ENCODE measurements at regions not wholly inside any gene's neighbourhood (a gene's known extent, or its start where the extent isn't known, plus 50 kb on each side); places are given as distances from the start of the nearest gene placed in this dataset.

DNA sequence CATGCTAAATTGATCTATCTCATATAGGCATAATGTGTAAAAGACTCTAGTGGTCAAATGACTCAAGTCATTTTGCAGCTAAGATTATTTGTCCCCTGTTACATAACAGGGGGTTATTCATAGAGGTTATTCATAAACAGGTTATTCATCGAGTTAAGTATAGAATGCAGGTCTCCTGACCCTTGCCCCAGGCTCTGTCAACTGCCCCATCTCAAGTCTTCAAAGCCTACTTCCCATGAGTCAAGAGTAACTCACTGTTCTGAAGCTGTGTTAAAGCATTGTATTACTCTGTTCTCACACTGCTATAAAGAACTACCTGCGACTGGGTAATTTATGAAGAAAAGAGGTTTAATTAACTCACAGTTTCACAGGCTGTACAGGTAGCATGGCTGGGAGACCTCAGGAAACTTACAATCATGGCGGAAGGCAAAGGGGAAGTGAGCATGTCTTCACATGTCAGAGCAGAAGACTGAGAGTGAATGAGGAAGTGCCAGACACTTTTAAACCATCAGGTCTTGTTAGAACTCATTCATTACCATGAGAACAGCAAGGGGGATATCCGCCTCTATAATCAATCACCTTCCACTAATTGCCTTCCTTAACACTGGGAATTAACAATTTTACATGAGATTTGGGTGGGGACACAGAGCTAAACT is 226.2 kb upstream of the BLID start:
- no peak overlapping the region for H3K27ac ChIP-seq (ENCODE audit: low read depth, low read length)
- no CpG with 5 or more reads among the region's 4 CpGs for whole genome bisulfite sequencing (ENCODE audit: extremely low coverage, insufficient coverage, low lambda C conversion rate)
- no peak overlapping the region for H2BK15ac ChIP-seq (replicated peaks; ENCODE audit: low read depth)
- H3K23ac ChIP-seq (ENCODE audit: low read length), result no peak overlapping the region
- H2BK5ac ChIP-seq (ENCODE audit: low read length), result no peak overlapping the region
- no peaks in the 10 kb centered on the region for H3K27me3 ChIP-seq (ENCODE audit: insufficient read depth, low read length, poor library complexity)
- no peaks in the 10 kb centered on the region for H3K79me1 ChIP-seq (ENCODE audit: low read length)
- no peak for DNase-seq
- no peak overlapping the region for H4K5ac ChIP-seq (ENCODE audit: low read length)
- H3K4me3 ChIP-seq (ENCODE audit: low read length), result no peak overlapping the region
- no peaks in the 10 kb centered on the region for H3K36me3 ChIP-seq (ENCODE audit: control insufficient read depth, insufficient read depth, low read length)
- no peak overlapping the region for H3K18ac ChIP-seq (ENCODE audit: low read length)
- H4K8ac ChIP-seq (ENCODE audit: low read depth, low read length), result no peak overlapping the region
- H3K9ac ChIP-seq (ENCODE audit: low read length), result no peak overlapping the region
- H3K56ac ChIP-seq (ENCODE audit: low read length), result no peak overlapping the region
- no peak overlapping the region for H2BK120ac ChIP-seq (ENCODE audit: low read depth, low read length)
- no peak overlapping the region for H3K4me2 ChIP-seq (ENCODE audit: low read length)
- no peak overlapping the region for H2AK5ac ChIP-seq (ENCODE audit: low read length)
- no peak overlapping the region for H3K4ac ChIP-seq (ENCODE audit: low read depth, low read length)
- H3K79me2 ChIP-seq (ENCODE audit: control insufficient read depth, insufficient read depth, low read length), result no peaks in the 10 kb centered on the region
- no peaks in the 10 kb centered on the region for H3K4me1 ChIP-seq (ENCODE audit: control insufficient read depth, low read depth, low read length)

DNA sequence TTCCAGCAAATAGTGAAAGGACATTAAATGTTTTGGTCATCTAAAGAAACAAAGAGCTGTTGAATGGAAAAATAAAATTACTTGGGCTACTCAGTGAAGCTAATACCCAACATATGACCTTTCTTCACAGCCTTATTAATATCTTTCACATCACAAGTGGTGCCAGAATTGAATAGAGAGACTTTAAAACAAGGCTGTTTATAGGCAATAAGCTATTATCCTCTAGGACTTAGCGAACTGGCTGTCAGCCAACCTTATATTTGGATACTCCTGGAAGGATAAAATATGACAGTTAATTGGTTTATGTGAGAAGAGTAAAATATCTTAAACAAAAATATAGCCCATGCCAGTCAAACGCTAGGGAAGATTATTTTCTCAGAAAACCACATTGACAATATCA is 225.5 kb upstream of the BLID start:
- no CpG with 5 or more reads among the region's 2 CpGs for WGBS (ENCODE audit: extremely low coverage, insufficient coverage, low lambda C conversion rate)
- no peak for DNase-seq
- Histone ChIP-seq H3K79me1 (ENCODE audit: low read length) (no peaks in the 10 kb centered on the region), H3K9ac (ENCODE audit: low read length) (no peak overlapping the region), H3K27ac (ENCODE audit: low read depth, low read length) (no peak overlapping the region), H3K18ac (ENCODE audit: low read length) (no peak overlapping the region), H2AK5ac (ENCODE audit: low read length) (no peak overlapping the region), H4K5ac (ENCODE audit: low read length) (no peak overlapping the region), H2BK5ac (ENCODE audit: low read length) (no peak overlapping the region), H3K79me2 (ENCODE audit: control insufficient read depth, insufficient read depth, low read length) (no peaks in the 10 kb centered on the region), H2BK120ac (ENCODE audit: low read depth, low read length) (no peak overlapping the region), H2BK15ac (replicated peaks; ENCODE audit: low read depth) (no peak overlapping the region), H3K4me2 (ENCODE audit: low read length) (no peak overlapping the region), H4K8ac (ENCODE audit: low read depth, low read length) (no peak overlapping the region), H3K4me1 (ENCODE audit: control insufficient read depth, low read depth, low read length) (no peaks in the 10 kb centered on the region), H3K36me3 (ENCODE audit: control insufficient read depth, insufficient read depth, low read length) (no peaks in the 10 kb centered on the region), H3K56ac (ENCODE audit: low read length) (no peak overlapping the region), H3K27me3 (ENCODE audit: insufficient read depth, low read length, poor library complexity) (no peaks in the 10 kb centered on the region), H3K4me3 (ENCODE audit: low read length) (no peak overlapping the region), H3K4ac (ENCODE audit: low read depth, low read length) (no peak overlapping the region), H3K23ac (ENCODE audit: low read length) (no peak overlapping the region)

DNA sequence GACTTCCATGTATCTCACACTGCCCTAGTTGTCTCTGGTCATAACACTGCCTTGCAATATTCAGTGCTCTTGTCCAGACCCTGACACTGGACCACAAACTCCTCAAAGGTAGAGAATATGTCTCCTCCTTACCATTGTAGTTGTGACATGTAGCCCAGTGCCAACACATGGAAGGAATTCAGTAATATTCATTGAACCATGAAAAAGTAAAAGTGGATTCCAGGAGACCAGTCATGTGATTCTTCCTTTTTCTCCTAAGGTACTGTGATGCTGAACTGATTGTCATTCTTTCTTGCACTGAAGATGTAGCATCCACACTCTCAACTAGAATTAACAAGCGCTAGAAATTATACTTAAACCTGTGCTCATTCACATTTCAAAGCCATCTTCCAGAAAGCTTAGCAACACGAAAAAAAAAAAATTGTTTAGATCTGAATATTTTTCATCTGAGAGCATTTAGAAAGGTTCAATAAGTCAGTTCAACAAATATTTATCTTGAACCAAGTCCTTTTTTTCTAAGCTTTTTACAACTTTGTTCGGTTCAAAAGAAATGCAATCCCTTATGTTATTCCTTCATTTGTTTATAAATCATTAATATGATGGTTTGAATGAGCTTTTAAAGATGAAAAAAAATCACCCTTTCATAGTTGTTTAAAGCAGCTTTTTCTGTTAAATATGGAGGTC is 224.7 kb upstream of the BLID start:
- H2BK5ac ChIP-seq (ENCODE audit: low read length), result no peak overlapping the region
- H3K4me1 ChIP-seq (ENCODE audit: control insufficient read depth, low read depth, low read length), result no peaks in the 10 kb centered on the region
- no peak for DNase-seq
- no peaks in the 10 kb centered on the region for H3K36me3 ChIP-seq (ENCODE audit: control insufficient read depth, insufficient read depth, low read length)
- no peak overlapping the region for H4K8ac ChIP-seq (ENCODE audit: low read depth, low read length)
- no peak overlapping the region for H3K18ac ChIP-seq (ENCODE audit: low read length)
- no peak overlapping the region for H3K4me3 ChIP-seq (ENCODE audit: low read length)
- H2BK120ac ChIP-seq (ENCODE audit: low read depth, low read length), result no peak overlapping the region
- no peaks in the 10 kb centered on the region for H3K27me3 ChIP-seq (ENCODE audit: insufficient read depth, low read length, poor library complexity)
- no peaks in the 10 kb centered on the region for H3K79me1 ChIP-seq (ENCODE audit: low read length)
- no peak overlapping the region for H3K27ac ChIP-seq (ENCODE audit: low read depth, low read length)
- no peak overlapping the region for H2AK5ac ChIP-seq (ENCODE audit: low read length)
- H2BK15ac ChIP-seq (replicated peaks; ENCODE audit: low read depth), result no peak overlapping the region
- H3K4me2 ChIP-seq (ENCODE audit: low read length), result no peak overlapping the region
- no peak overlapping the region for H3K23ac ChIP-seq (ENCODE audit: low read length)
- H4K5ac ChIP-seq (ENCODE audit: low read length), result no peak overlapping the region
- no peak overlapping the region for H3K9ac ChIP-seq (ENCODE audit: low read length)
- no peak overlapping the region for H3K56ac ChIP-seq (ENCODE audit: low read length)
- WGBS (ENCODE audit: extremely low coverage, insufficient coverage, low lambda C conversion rate), result no CpG with 5 or more reads among the region's 3 CpGs
- no peak overlapping the region for H3K4ac ChIP-seq (ENCODE audit: low read depth, low read length)
- no peaks in the 10 kb centered on the region for H3K79me2 ChIP-seq (ENCODE audit: control insufficient read depth, insufficient read depth, low read length)

DNA sequence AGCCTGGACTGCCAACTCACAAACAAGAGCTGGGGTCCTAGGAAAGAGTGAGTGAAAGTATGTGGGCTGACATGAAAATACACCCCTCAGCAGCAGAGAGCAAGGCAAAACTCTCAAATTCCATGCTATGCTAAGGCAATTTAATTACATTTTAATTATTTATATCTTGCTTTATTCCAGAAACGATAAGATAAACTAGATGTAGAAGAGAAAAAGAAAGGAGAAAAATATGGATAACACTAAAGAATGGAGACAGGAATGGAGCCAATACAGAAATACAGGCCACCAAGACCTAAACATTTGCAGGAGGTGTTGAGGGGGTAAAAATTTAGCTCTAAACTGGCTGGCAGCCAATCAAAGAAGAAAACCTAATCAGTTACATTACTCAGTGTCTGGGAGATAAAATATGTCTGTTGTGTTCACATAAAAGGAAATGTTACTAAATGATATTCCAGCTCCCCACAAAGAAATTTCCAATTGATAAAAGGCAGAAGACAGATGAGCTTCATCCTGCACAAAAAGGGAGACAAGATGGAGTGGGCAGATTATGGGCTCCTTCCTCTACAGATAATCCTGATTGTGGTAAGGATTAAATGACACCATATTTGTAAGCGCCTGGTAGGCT is 223.5 kb upstream of the BLID start:
- no peak overlapping the region for H2AK5ac ChIP-seq (ENCODE audit: low read length)
- H3K79me1 ChIP-seq (ENCODE audit: low read length), result no peaks in the 10 kb centered on the region
- H3K27ac ChIP-seq (ENCODE audit: low read depth, low read length), result no peak overlapping the region
- H3K4me3 ChIP-seq (ENCODE audit: low read length), result no peak overlapping the region
- no peak overlapping the region for H4K5ac ChIP-seq (ENCODE audit: low read length)
- DNase-seq, result no peak
- no peak overlapping the region for H3K23ac ChIP-seq (ENCODE audit: low read length)
- WGBS (ENCODE audit: extremely low coverage, insufficient coverage, low lambda C conversion rate), result no CpG with 5 or more reads among the region's 2 CpGs
- no peak overlapping the region for H4K8ac ChIP-seq (ENCODE audit: low read depth, low read length)
- no peak overlapping the region for H2BK120ac ChIP-seq (ENCODE audit: low read depth, low read length)
- H2BK5ac ChIP-seq (ENCODE audit: low read length), result no peak overlapping the region
- H3K4me2 ChIP-seq (ENCODE audit: low read length), result no peak overlapping the region
- H3K18ac ChIP-seq (ENCODE audit: low read length), result no peak overlapping the region
- H3K36me3 ChIP-seq (ENCODE audit: control insufficient read depth, insufficient read depth, low read length), result no peaks in the 10 kb centered on the region
- no peak overlapping the region for H3K4ac ChIP-seq (ENCODE audit: low read depth, low read length)
- H3K56ac ChIP-seq (ENCODE audit: low read length), result no peak overlapping the region
- H3K9ac ChIP-seq (ENCODE audit: low read length), result no peak overlapping the region
- no peaks in the 10 kb centered on the region for H3K4me1 ChIP-seq (ENCODE audit: control insufficient read depth, low read depth, low read length)
- H3K27me3 ChIP-seq (ENCODE audit: insufficient read depth, low read length, poor library complexity), result no peaks in the 10 kb centered on the region
- H2BK15ac ChIP-seq (replicated peaks; ENCODE audit: low read depth), result no peak overlapping the region
- no peaks in the 10 kb centered on the region for H3K79me2 ChIP-seq (ENCODE audit: control insufficient read depth, insufficient read depth, low read length)

- no peak overlapping the region for H2BK5ac ChIP-seq (ENCODE audit: low read length)
- no peak overlapping the region for H3K27ac ChIP-seq (ENCODE audit: low read depth, low read length)
- no peaks in the 10 kb centered on the region for H3K4me1 ChIP-seq (ENCODE audit: control insufficient read depth, low read depth, low read length)
- no peak for DNase-seq
- H4K8ac ChIP-seq (ENCODE audit: low read depth, low read length), result no peak overlapping the region
- H3K23ac ChIP-seq (ENCODE audit: low read length), result no peak overlapping the region
- no peak overlapping the region for H2AK5ac ChIP-seq (ENCODE audit: low read length)
- H3K79me1 ChIP-seq (ENCODE audit: low read length), result no peaks in the 10 kb centered on the region
- H3K4me2 ChIP-seq (ENCODE audit: low read length), result no peak overlapping the region
- H3K56ac ChIP-seq (ENCODE audit: low read length), result no peak overlapping the region
- no peak overlapping the region for H3K4ac ChIP-seq (ENCODE audit: low read depth, low read length)
- no peak overlapping the region for H2BK15ac ChIP-seq (replicated peaks; ENCODE audit: low read depth)
- H3K18ac ChIP-seq (ENCODE audit: low read length), result no peak overlapping the region
- no peaks in the 10 kb centered on the region for H3K27me3 ChIP-seq (ENCODE audit: insufficient read depth, low read length, poor library complexity)
- H3K4me3 ChIP-seq (ENCODE audit: low read length), result no peak overlapping the region
- no peak overlapping the region for H2BK120ac ChIP-seq (ENCODE audit: low read depth, low read length)
- no CpG with 5 or more reads among the region's 4 CpGs for WGBS (ENCODE audit: extremely low coverage, insufficient coverage, low lambda C conversion rate)
- no peak overlapping the region for H4K5ac ChIP-seq (ENCODE audit: low read length)
- no peaks in the 10 kb centered on the region for H3K79me2 ChIP-seq (ENCODE audit: control insufficient read depth, insufficient read depth, low read length)
- H3K9ac ChIP-seq (ENCODE audit: low read length), result no peak overlapping the region
- no peaks in the 10 kb centered on the region for H3K36me3 ChIP-seq (ENCODE audit: control insufficient read depth, insufficient read depth, low read length)
Measured at GRCh38 chr11:122337704-122338103, 221.7 kb upstream of the BLID start.

Data from mesendoderm (in vitro differentiated cells).